ENCODE measurements at regions not wholly inside any gene's neighbourhood (a gene's known extent, or its start where the extent isn't known, plus 50 kb on each side); places are given as distances from the start of the nearest gene placed in this dataset.
"Not testable (repeated sequence)": the region's sequence is repeated elsewhere in the genome, so short reads cannot be mapped to it uniquely, and the experiment has no call there.

- CTCF ChIA-PET; H3K4me1 Mint-ChIP-seq; H3K27me3 Mint-ChIP-seq; H3K27ac Mint-ChIP-seq; H3K4me3 Mint-ChIP-seq; H3K36me3 Mint-ChIP-seq (ENCODE audit: low read depth); POLR2A ChIA-PET; DNase-seq: not testable (repeated sequence)
- H3K9me3 Mint-ChIP-seq = peaks cover 29% of the 10 kb centered on the region
These were observed 640.0 kb upstream of the TPTE start for GRCh38 chr21:9881430-9881829.

- CTCF ChIA-PET; H3K4me1 Mint-ChIP-seq; H3K27ac Mint-ChIP-seq; POLR2A ChIA-PET; H3K4me3 Mint-ChIP-seq; H3K36me3 Mint-ChIP-seq (ENCODE audit: low read depth); DNase-seq; H3K27me3 Mint-ChIP-seq: not testable (repeated sequence)
- H3K9me3 Mint-ChIP-seq = peaks cover 29% of the 10 kb centered on the region
These were observed 638.3 kb upstream of the TPTE start for GRCh38 chr21:9883047-9883446.

GRCh38 chr21:9883571-9884282 lies 637.7 kb upstream of the TPTE start:
- DNase-seq; POLR2A ChIA-PET; H3K36me3 Mint-ChIP-seq (ENCODE audit: low read depth): not testable (repeated sequence)

GRCh38 chr21:9888500-9888899 lies 632.9 kb upstream of the TPTE start:
- DNase-seq; H3K4me3 Mint-ChIP-seq; CTCF ChIA-PET; H3K36me3 Mint-ChIP-seq (ENCODE audit: low read depth); H3K4me1 Mint-ChIP-seq; H3K27ac Mint-ChIP-seq; H3K27me3 Mint-ChIP-seq; POLR2A ChIA-PET: not testable (repeated sequence)
- H3K9me3 Mint-ChIP-seq = peaks cover 12% of the 10 kb centered on the region

More at GRCh38 chr21:9883571-9884282, 637.7 kb upstream of the TPTE start:
- CTCF ChIA-PET, H3K27me3 Mint-ChIP-seq, H3K27ac Mint-ChIP-seq, H3K4me1 Mint-ChIP-seq, H3K4me3 Mint-ChIP-seq: not testable (repeated sequence)
- peaks cover 28% of the 10 kb centered on the region for H3K9me3 Mint-ChIP-seq

GRCh38 chr21:9903579-9903978 lies 617.8 kb upstream of the TPTE start:
- POLR2A ChIA-PET, DNase-seq, CTCF ChIA-PET: not testable (repeated sequence)

GRCh38 chr21:9914135-9914534 lies 607.2 kb upstream of the TPTE start:
- H3K9me3 Mint-ChIP-seq = peaks cover 13% of the 10 kb centered on the region
- H3K36me3 Mint-ChIP-seq (ENCODE audit: low read depth); H3K27me3 Mint-ChIP-seq; H3K4me1 Mint-ChIP-seq; DNase-seq; H3K4me3 Mint-ChIP-seq; H3K27ac Mint-ChIP-seq; CTCF ChIA-PET; POLR2A ChIA-PET: not testable (repeated sequence)

More at GRCh38 chr21:9903579-9903978, 617.8 kb upstream of the TPTE start:
- H3K9me3 Mint-ChIP-seq = peaks cover 12% of the 10 kb centered on the region
- H3K4me1 Mint-ChIP-seq; H3K27ac Mint-ChIP-seq; H3K36me3 Mint-ChIP-seq (ENCODE audit: low read depth); H3K4me3 Mint-ChIP-seq; H3K27me3 Mint-ChIP-seq: not testable (repeated sequence)

GRCh38 chr21:9919446-9919845 lies 601.9 kb upstream of the TPTE start:
- H3K4me1 Mint-ChIP-seq; H3K9me3 Mint-ChIP-seq; CTCF ChIA-PET; H3K27ac Mint-ChIP-seq; H3K4me3 Mint-ChIP-seq; POLR2A ChIA-PET; DNase-seq; H3K27me3 Mint-ChIP-seq; H3K36me3 Mint-ChIP-seq (ENCODE audit: low read depth): not testable (repeated sequence)

GRCh38 chr21:9943639-9944038 lies 577.7 kb upstream of the TPTE start:
- H3K9me3 Mint-ChIP-seq = peaks cover 36% of the 10 kb centered on the region
- H3K27me3 Mint-ChIP-seq, CTCF ChIA-PET: not testable (repeated sequence)

DNA sequence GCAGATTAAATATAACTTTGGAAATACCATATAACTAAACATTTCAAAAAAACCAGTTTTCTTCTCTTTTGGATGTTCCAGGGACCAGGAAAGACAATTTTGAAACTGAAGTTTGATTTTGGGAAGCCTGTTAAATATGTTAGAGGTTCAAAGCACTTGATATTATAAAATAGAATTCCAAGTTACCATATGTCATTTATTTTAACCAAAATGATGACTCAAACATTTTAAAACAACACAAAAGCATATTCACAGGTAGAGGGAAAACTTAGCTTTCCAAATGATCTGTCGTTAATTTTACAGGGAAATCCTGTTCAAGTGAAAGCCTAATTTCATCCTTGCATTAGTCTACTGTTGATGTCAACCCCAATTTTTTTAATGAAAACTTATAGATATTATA lies 575.3 kb upstream of the TPTE start:
- H3K27ac Mint-ChIP-seq; H3K36me3 Mint-ChIP-seq (ENCODE audit: low read depth); CTCF ChIA-PET; POLR2A ChIA-PET; H3K4me3 Mint-ChIP-seq; H3K4me1 Mint-ChIP-seq; H3K27me3 Mint-ChIP-seq; DNase-seq: not testable (repeated sequence)
- peaks cover 42% of the 10 kb centered on the region for H3K9me3 Mint-ChIP-seq

More at GRCh38 chr21:9943639-9944038, 577.7 kb upstream of the TPTE start:
- H3K4me3 Mint-ChIP-seq; POLR2A ChIA-PET; DNase-seq; H3K36me3 Mint-ChIP-seq (ENCODE audit: low read depth); H3K4me1 Mint-ChIP-seq; H3K27ac Mint-ChIP-seq: not testable (repeated sequence)

- H3K4me3 Mint-ChIP-seq; CTCF ChIA-PET; H3K36me3 Mint-ChIP-seq (ENCODE audit: low read depth); POLR2A ChIA-PET; DNase-seq; H3K27me3 Mint-ChIP-seq; H3K4me1 Mint-ChIP-seq; H3K27ac Mint-ChIP-seq: not testable (repeated sequence)
- H3K9me3 Mint-ChIP-seq = peaks cover 30% of the 10 kb centered on the region
These were observed 571.7 kb upstream of the TPTE start for GRCh38 chr21:9949510-9950289.

GRCh38 chr21:9950363-9950762 lies 571.0 kb upstream of the TPTE start:
- H3K27ac Mint-ChIP-seq; H3K36me3 Mint-ChIP-seq (ENCODE audit: low read depth); CTCF ChIA-PET; H3K4me3 Mint-ChIP-seq; H3K4me1 Mint-ChIP-seq; POLR2A ChIA-PET; DNase-seq; H3K27me3 Mint-ChIP-seq: not testable (repeated sequence)
- H3K9me3 Mint-ChIP-seq = peaks cover 27% of the 10 kb centered on the region

DNA sequence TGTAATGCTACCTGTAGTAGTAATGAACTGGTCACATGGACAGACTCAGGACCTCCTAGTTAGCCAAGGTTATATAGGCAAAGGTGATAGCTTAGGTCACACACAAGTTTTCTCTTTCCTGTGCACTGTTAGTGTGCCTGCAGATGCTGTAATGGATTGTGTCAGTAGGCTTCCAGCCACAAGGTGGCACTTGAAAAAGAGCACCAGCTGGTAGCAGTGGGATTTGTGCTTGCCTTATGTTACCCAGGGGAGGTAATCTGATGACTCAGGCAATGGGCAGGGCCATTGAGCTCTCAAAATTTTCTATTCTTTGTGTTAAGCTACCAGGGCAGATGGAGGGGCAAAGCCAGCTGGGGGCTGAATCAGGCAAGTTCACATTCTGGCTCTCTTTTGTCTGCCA lies 562.6 kb upstream of the TPTE start:
- CTCF ChIA-PET; H3K4me3 Mint-ChIP-seq; H3K27ac Mint-ChIP-seq; H3K9me3 Mint-ChIP-seq; H3K4me1 Mint-ChIP-seq; H3K27me3 Mint-ChIP-seq; H3K36me3 Mint-ChIP-seq (ENCODE audit: low read depth); DNase-seq; POLR2A ChIA-PET: not testable (repeated sequence)

GRCh38 chr21:9959220-9959964 lies 562.0 kb upstream of the TPTE start:
- peaks cover 11% of the 10 kb centered on the region for H3K9me3 Mint-ChIP-seq
- H3K36me3 Mint-ChIP-seq (ENCODE audit: low read depth); H3K4me3 Mint-ChIP-seq; POLR2A ChIA-PET; H3K4me1 Mint-ChIP-seq; CTCF ChIA-PET; H3K27ac Mint-ChIP-seq; DNase-seq; H3K27me3 Mint-ChIP-seq: not testable (repeated sequence)
